Esophagus muscularis mucosa (tissue), 4 donors: ENCODE measurements at regions not wholly inside any gene's neighbourhood (a gene's known extent, or its start where the extent isn't known, plus 50 kb on each side); places are given as distances from the start of the nearest gene placed in this dataset.

Experiments
- CTCF ChIP-seq, 3 experiments: fragments of 200-600 bp in 2 of 3; fragments of 450-650 bp in 1 of 3; sonication (generic) in 2 of 3; IDR thresholded peaks; one replicate each; pipeline ENCODE4 v1.5.1; 2017 to 2019; ENCODE audit warnings: antibody characterized with exemption in 3 of 3, mild to moderate bottlenecking in 2 of 3, moderate library complexity in 1 of 3
- EP300 ChIP-seq: sonication (generic); formaldehyde crosslinking; IDR thresholded peaks from one replicate; pipeline ENCODE4 v1.6.1; 2017; ENCODE audit warnings: antibody characterized with exemption
- POLR2A ChIP-seq: fragments of 450-650 bp; IDR thresholded peaks from one replicate; pipeline ENCODE4 v1.6.1; 2017; ENCODE audit warnings: antibody characterized with exemption, moderate library complexity, mild to moderate bottlenecking, low read depth

- no peak for TF ChIP-seq POLR2A
- TF ChIP-seq CTCF (IDR thresholded peaks at IDR 0.05) = no peak
- TF ChIP-seq EP300 = no peak
Observed at GRCh38 chr7:152508701-152509100, 72.9 kb upstream of the KMT2C start.
